A549 (cell line): ENCODE measurements at regions not wholly inside any gene's neighbourhood (a gene's known extent, or its start where the extent isn't known, plus 50 kb on each side); places are given as distances from the start of the nearest gene placed in this dataset.
A peak's percentile ranks its signal among the peaks of the same experiment; 100 is the strongest.

Experiments
- ATAC-seq, 2 experiments: fragments of 200-7000 bp in 1 of 2; fragments of >200 bp in 1 of 2; cut with Nextera tagmentation in 1 of 2; cut with Tn5 transposase in 1 of 2; 3 replicates each; pipeline versions ENCODE4 v1.8.0 to v1.9.1; 2018 to 2020; ENCODE audit warnings: mild to moderate bottlenecking in 1 of 2, moderate library complexity in 1 of 2
- CTCF ChIA-PET: fragments of 300-600 bp; sonication (Branson Sonifier 250); formaldehyde crosslinking; extraction: SDS; loops from one replicate; lab custom pipeline; 2021; ENCODE audit warnings: antibody characterized with exemption, inconsistent platforms; lab: Yijun Ruan, JAX
- POLR2A ChIA-PET: fragments of 350-600 bp; formaldehyde crosslinking; extraction: SDS; loops from one replicate; lab custom pipeline; 2021; ENCODE audit warnings: antibody characterized with exemption, inconsistent platforms; lab: Yijun Ruan, JAX
- DNase-seq, 2 experiments: peaks; one replicate each; pipeline versions ENCODE4 v3.0.0 to v3.0.0-alpha.2; 2011 to 2016; ENCODE audit warnings: low read depth in 1 of 2, low spot score in 1 of 2
- FAIRE-seq: peaks from 2 replicates; lab custom pipeline; 2011; peaks lifted over from hg19 to GRCh38; lab: Jason Lieb, UNC
- H3K27ac ChIP-seq, 2 experiments: fragments of >200 bp; sonication (Bioruptor Twin); formaldehyde crosslinking; 3 replicates each; pipeline ENCODE4 v1.5.1; 2016 to 2017
- H3K4me1 ChIP-seq: fragments of >200 bp; sonication (Bioruptor Twin); formaldehyde crosslinking; 3 replicates; pipeline ENCODE4 v1.6.1; 2016
- H3K4me2 ChIP-seq: fragments of >200 bp; sonication (Bioruptor Twin); formaldehyde crosslinking; 3 replicates; pipeline ENCODE4 v1.6.1; 2016
- H3K4me3 ChIP-seq: fragments of >200 bp; sonication (Bioruptor Twin); formaldehyde crosslinking; 3 replicates; pipeline ENCODE4 v1.5.1; 2016
- H3K9me3 ChIP-seq: fragments of >200 bp; sonication (Bioruptor Twin); formaldehyde crosslinking; 3 replicates; pipeline ENCODE4 v1.6.1; 2016
- BCL3 ChIP-seq: fragments of >200 bp; sonication (Bioruptor Twin); formaldehyde crosslinking; IDR thresholded peaks from 3 replicates; pipeline ENCODE4 v1.6.1; 2016
- CBX2 ChIP-seq: fragments of 200-600 bp; sonication (generic); IDR thresholded peaks from 2 replicates; pipeline ENCODE4 v1.6.1; 2016; ENCODE audit warnings: low read depth, mild to moderate bottlenecking, borderline replicate concordance
- CEBPB ChIP-seq, 2 experiments: fragments of >200 bp in 1 of 2; sonication (Bioruptor Twin) in 1 of 2; formaldehyde crosslinking in 1 of 2; IDR thresholded peaks; 2 replicates each; pipeline ENCODE4 v1.6.1; 2012 to 2016
- CHD4 ChIP-seq: fragments of 200-600 bp; sonication (generic); IDR thresholded peaks from 2 replicates; pipeline ENCODE4 v1.6.1; 2016; ENCODE audit warnings: antibody characterized with exemption, mild to moderate bottlenecking, borderline replicate concordance
- EHF ChIP-seq: fragments of 250-450 bp; sonication (Bioruptor Pico); IDR thresholded peaks from 2 replicates; pipeline ENCODE4 v1.5.0; 2020; ENCODE audit warnings: mild to moderate bottlenecking
- EHMT2 ChIP-seq: fragments of 200-600 bp; sonication (generic); IDR thresholded peaks from 2 replicates; pipeline ENCODE4 v1.6.1; 2016; ENCODE audit warnings: antibody characterized with exemption, low read depth, mild to moderate bottlenecking, moderate library complexity
- ESRRA ChIP-seq: fragments of 150-350 bp; IDR thresholded peaks from 2 replicates; pipeline ENCODE4 v1.6.1; 2014; ENCODE audit warnings: mild to moderate bottlenecking, low read length, borderline replicate concordance
- HMGXB4 ChIP-seq: fragments of 250-450 bp; sonication (Bioruptor Pico); IDR thresholded peaks from 2 replicates; pipeline ENCODE4 v1.5.0; 2021; ENCODE audit warnings: mild to moderate bottlenecking, moderate library complexity, borderline replicate concordance
- HOXB13 ChIP-seq: fragments of 250-450 bp; sonication (Bioruptor Pico); IDR thresholded peaks from 2 replicates; pipeline ENCODE4 v1.5.0; 2020; ENCODE audit warnings: low read depth, mild to moderate bottlenecking, moderate library complexity
- JUN ChIP-seq, 2 experiments: fragments of >200 bp; sonication (Bioruptor Twin); formaldehyde crosslinking; IDR thresholded peaks; 2 replicates in 1 of 2; 3 replicates in 1 of 2; pipeline ENCODE4 v1.6.1; 2016 to 2017
- JUNB ChIP-seq: fragments of >200 bp; sonication (Bioruptor Twin); formaldehyde crosslinking; IDR thresholded peaks from 2 replicates; pipeline ENCODE4 v1.6.1; 2016
- KDM5A ChIP-seq: fragments of 200-600 bp; sonication (generic); IDR thresholded peaks from 2 replicates; pipeline ENCODE4 v1.6.1; 2016; ENCODE audit warnings: antibody characterized with exemption, mild to moderate bottlenecking
- MAZ ChIP-seq: fragments of 150-350 bp; IDR thresholded peaks from 2 replicates; pipeline ENCODE4 v1.6.1; 2014; ENCODE audit warnings: antibody characterized with exemption, low read depth, low read length, borderline replicate concordance
- MYC ChIP-seq: IDR thresholded peaks from 2 replicates; pipeline ENCODE4 v1.6.1; 2012; ENCODE audit warnings: mild to moderate bottlenecking, inconsistent platforms, low read length, improper control_type of control experiment, borderline replicate concordance
- NPAS2 ChIP-seq: fragments of 250-450 bp; sonication (Bioruptor Pico); IDR thresholded peaks from 2 replicates; pipeline ENCODE4 v1.8.0; 2022; ENCODE audit warnings: mild to moderate bottlenecking, moderate library complexity, borderline replicate concordance
- POLR2A ChIP-seq: IDR thresholded peaks from 2 replicates; pipeline ENCODE4 v1.6.1; 2012; ENCODE audit warnings: mild to moderate bottlenecking, low read length
- POLR2AphosphoS2 ChIP-seq: conservative IDR thresholded peaks from 2 replicates; pipeline ENCODE4 v1.6.1; 2012; ENCODE audit warnings: low read length, improper control_type of control experiment, inconsistent platforms
- RCOR1 ChIP-seq: fragments of 150-350 bp; IDR thresholded peaks from 2 replicates; pipeline ENCODE4 v1.6.1; 2014; ENCODE audit warnings: antibody characterized with exemption, low read length, low read depth
- RFX5 ChIP-seq: fragments of 450-650 bp; IDR thresholded peaks from 2 replicates; pipeline ENCODE4 v1.7.1; 2014; ENCODE audit warnings: antibody characterized with exemption, mild to moderate bottlenecking, moderate library complexity
- SMC3 ChIP-seq: fragments of >200 bp; sonication (Bioruptor Twin); formaldehyde crosslinking; IDR thresholded peaks from 3 replicates; pipeline ENCODE4 v1.6.1; 2018; ENCODE audit warnings: inconsistent platforms
- USF2 ChIP-seq: fragments of 450-650 bp; IDR thresholded peaks from 2 replicates; pipeline ENCODE4 v1.6.1; 2014; ENCODE audit warnings: antibody characterized with exemption
- ZC3H11A ChIP-seq: fragments of 450-650 bp; IDR thresholded peaks from 2 replicates; pipeline ENCODE4 v1.6.1; 2014; ENCODE audit warnings: antibody characterized with exemption, mild to moderate bottlenecking
- WGBS: methylation state at CpG from one replicate; pipeline ENCODE4 v1.1.6; 2017; ENCODE audit errors: missing lambda C conversion rate; 5-methylcytosine and 5-hydroxymethylcytosine counted together

- ATAC-seq (no peak), DNase-seq (no peak), FAIRE-seq (no peak)
- TF ChIP-seq EHMT2 (no peak), RFX5 (no peak), CHD4 (no peak), SMC3 (no peak), POLR2AphosphoS2 (no peak), KDM5A (no peak), JUN (IDR thresholded peaks at IDR 0.05) (no peak), HOXB13 (CRISPR knock-in tag) (no peak), EHF (CRISPR knock-in tag) (no peak), JUNB (no peak), USF2 (no peak), MYC (no peak), ZC3H11A (no peak)
- CTCF ChIA-PET = no interaction called here
- H3K27ac ChIP-seq = no peak overlapping the region
- POLR2A ChIA-PET = no interaction called here
- 95% methylated on average over 2 of the region's 2 CpGs for WGBS
- H3K4me3 ChIP-seq = no peak overlapping the region
- H3K4me1 ChIP-seq = peaks cover 21% of the 10 kb centered on the region
- peaks cover 13% of the 10 kb centered on the region for H3K9me3 ChIP-seq
- H3K4me2 ChIP-seq = no peak overlapping the region
These were observed 197.2 kb downstream of the ACKR3 start for GRCh38 chr2:236766850-236767249.

GRCh38 chr2:236767941-236768340 is 198.3 kb downstream of the ACKR3 start:
- FAIRE-seq = no peak
- peak overlapping the region; percentile 73 to 82; a peak in 4 of 6 replicates for H3K27ac ChIP-seq
- peaks cover 13% of the 10 kb centered on the region for H3K9me3 ChIP-seq
- POLR2A ChIA-PET = no interaction called here
- no peak overlapping the region for H3K4me3 ChIP-seq
- no peak for ATAC-seq
- TF ChIP-seq BCL3 = no peak
- TF ChIP-seq POLR2A = no peak
- no peak for TF ChIP-seq HMGXB4
- TF ChIP-seq EHF (CRISPR knock-in tag) = no peak
- no peak for TF ChIP-seq EHMT2
- TF ChIP-seq MAZ = no peak
- no peak for TF ChIP-seq RFX5
- TF ChIP-seq MYC = no peak
- no peak for TF ChIP-seq CHD4
- TF ChIP-seq HOXB13 (CRISPR knock-in tag) = no peak
- TF ChIP-seq JUN (IDR thresholded peaks at IDR 0.05) = no peak
- no peak for TF ChIP-seq ESRRA
- no peak for TF ChIP-seq RCOR1
- no peak for TF ChIP-seq USF2
- no peak for TF ChIP-seq CBX2
- no peak for TF ChIP-seq NPAS2 (CRISPR knock-in tag)
- TF ChIP-seq CEBPB (IDR thresholded peaks at IDR 0.05) = no peak
- peaks cover 21% of the 10 kb centered on the region for H3K4me1 ChIP-seq
- H3K4me2 ChIP-seq = no peak overlapping the region
- no peak for DNase-seq
- WGBS = 93% methylated on average over 6 of the region's 7 CpGs
- CTCF ChIA-PET = interaction anchor here (0.6 to 1.4 kb wide), 3 partner anchors 12 to 57 kb away, joined by 3 read pairs; no protein-coding TSS in a partner anchor
